Natural killer cell (primary cell): ENCODE measurements at regions not wholly inside any gene's neighbourhood (a gene's known extent, or its start where the extent isn't known, plus 50 kb on each side); places are given as distances from the start of the nearest gene placed in this dataset.

ENCODE experiments used
- ATAC-seq, 3 donors: fragments of 150-1000 bp in 2 of 3; fragments of 200-7000 bp in 1 of 3; cut with Tn5 transposase; 1 replicate in 1 of 3; 2 replicates in 2 of 3; pipeline ENCODE4 v1.10.0; 2021; ENCODE audit warnings: mild to moderate bottlenecking in 2 of 3, moderate library complexity in 2 of 3
- DNase-seq, 2 donors: peaks; one replicate each; pipeline versions ENCODE4 v3.0.0 to v3.0.0-alpha.2; 2013 to 2021; ENCODE audit warnings: mixed read lengths in 1 of 2
- H3K27ac ChIP-seq: one replicate; pipeline ENCODE4 v1.5.1; 2013; ENCODE audit warnings: mild to moderate bottlenecking, low read length
- H3K27me3 ChIP-seq: one replicate; pipeline ENCODE4 v1.6.1; 2013; ENCODE audit warnings: low read length; ENCODE audit not compliant: control insufficient read depth, insufficient read depth
- H3K36me3 ChIP-seq: one replicate; pipeline ENCODE4 v1.6.1; 2013; ENCODE audit warnings: low read length; ENCODE audit not compliant: control insufficient read depth, insufficient read depth
- H3K4me1 ChIP-seq: one replicate; pipeline ENCODE4 v1.6.1; 2013; ENCODE audit warnings: low read length; ENCODE audit not compliant: control insufficient read depth, insufficient read depth
- H3K4me3 ChIP-seq: one replicate; pipeline ENCODE4 v1.5.1; 2013; ENCODE audit warnings: low read length
- H3K9me3 ChIP-seq: one replicate; pipeline ENCODE4 v1.6.1; 2013; ENCODE audit warnings: low read length; ENCODE audit not compliant: control insufficient read depth, insufficient read depth
- H3K27ac Mint-ChIP-seq, 2 donors: one replicate each; pipeline ENCODE4 v1.8.0; 2022; ENCODE audit warnings: mild to moderate bottlenecking in 2 of 2, mixed read lengths in 2 of 2, moderate library complexity in 1 of 2
- H3K27me3 Mint-ChIP-seq, 2 donors: one replicate each; pipeline ENCODE4 v1.8.0; 2022; ENCODE audit warnings: low read depth in 2 of 2, mixed read lengths in 2 of 2
- H3K36me3 Mint-ChIP-seq: one replicate; pipeline ENCODE4 v1.8.0; 2022; ENCODE audit warnings: mixed read lengths
- H3K4me1 Mint-ChIP-seq, 2 donors: one replicate each; pipeline ENCODE4 v1.8.0; 2022; ENCODE audit warnings: mixed read lengths in 2 of 2
- H3K4me3 Mint-ChIP-seq: one replicate; pipeline ENCODE4 v1.8.0; 2022; ENCODE audit warnings: mild to moderate bottlenecking, moderate library complexity, mixed read lengths
- H3K9me3 Mint-ChIP-seq, 2 donors: one replicate each; pipeline ENCODE4 v1.8.0; 2022; ENCODE audit warnings: mixed read lengths in 2 of 2
- WGBS: methylation state at CpG from one replicate; pipeline ENCODE4 v1.1.7; 2013; ENCODE audit warnings: missing lambda C conversion rate; ENCODE audit not compliant: insufficient coverage; 5-methylcytosine and 5-hydroxymethylcytosine counted together
- intact Hi-C: fragments of 100-400 bp; cut with micrococcal nuclease; formaldehyde crosslinking; loops from one replicate; pipeline ENCODE4 v1.14.2; 2022
- TF ChIP-seq, protein P1 (sequence below): fragments of 200-600 bp; IDR thresholded peaks from one replicate; pipeline ENCODE4 v1.8.0; 2022; ENCODE audit warnings: antibody characterized with exemption

DNA sequence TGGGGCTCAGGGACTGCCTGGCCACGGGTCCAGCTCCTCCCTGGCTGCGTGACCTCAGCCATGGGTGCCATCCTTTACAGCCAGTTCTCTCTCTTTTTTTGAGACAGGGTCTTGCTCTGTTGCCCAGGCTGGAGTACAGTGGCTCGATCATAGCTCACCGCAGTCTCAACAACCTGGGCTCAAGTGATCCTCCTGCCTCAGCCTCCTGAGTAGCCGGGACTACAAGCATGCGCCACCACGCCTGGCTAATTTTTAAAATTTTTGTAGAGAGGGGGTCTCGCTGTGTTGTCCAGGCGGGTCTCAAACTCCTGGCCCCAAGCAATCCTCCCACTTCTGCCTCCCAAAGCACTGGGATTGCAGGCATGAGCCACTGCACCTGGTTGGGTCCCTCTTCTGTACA is 75.4 kb downstream of the PTPRS start:
- Mint-ChIP-seq H3K27me3 (peaks cover 0 to 8% of the 10 kb centered on the region in 2 donors), H3K27ac (no peak overlapping the region), H3K4me3 (no peak overlapping the region), H3K9me3 (no peaks in the 10 kb centered on the region), H3K4me1 (peaks cover 0 to 10% of the 10 kb centered on the region in 2 donors), H3K36me3 (no peaks in the 10 kb centered on the region)
- DNase-seq (no peak), ATAC-seq (no peak)
- intact Hi-C loops = no loop called here
- Histone ChIP-seq H3K9me3 (no peaks in the 10 kb centered on the region), H3K4me3 (no peak overlapping the region), H3K27ac (no peak overlapping the region), H3K27me3 (no peaks in the 10 kb centered on the region), H3K36me3 (no peaks in the 10 kb centered on the region), H3K4me1 (peaks cover 6% of the 10 kb centered on the region)
- TF ChIP-seq, protein P1, sequence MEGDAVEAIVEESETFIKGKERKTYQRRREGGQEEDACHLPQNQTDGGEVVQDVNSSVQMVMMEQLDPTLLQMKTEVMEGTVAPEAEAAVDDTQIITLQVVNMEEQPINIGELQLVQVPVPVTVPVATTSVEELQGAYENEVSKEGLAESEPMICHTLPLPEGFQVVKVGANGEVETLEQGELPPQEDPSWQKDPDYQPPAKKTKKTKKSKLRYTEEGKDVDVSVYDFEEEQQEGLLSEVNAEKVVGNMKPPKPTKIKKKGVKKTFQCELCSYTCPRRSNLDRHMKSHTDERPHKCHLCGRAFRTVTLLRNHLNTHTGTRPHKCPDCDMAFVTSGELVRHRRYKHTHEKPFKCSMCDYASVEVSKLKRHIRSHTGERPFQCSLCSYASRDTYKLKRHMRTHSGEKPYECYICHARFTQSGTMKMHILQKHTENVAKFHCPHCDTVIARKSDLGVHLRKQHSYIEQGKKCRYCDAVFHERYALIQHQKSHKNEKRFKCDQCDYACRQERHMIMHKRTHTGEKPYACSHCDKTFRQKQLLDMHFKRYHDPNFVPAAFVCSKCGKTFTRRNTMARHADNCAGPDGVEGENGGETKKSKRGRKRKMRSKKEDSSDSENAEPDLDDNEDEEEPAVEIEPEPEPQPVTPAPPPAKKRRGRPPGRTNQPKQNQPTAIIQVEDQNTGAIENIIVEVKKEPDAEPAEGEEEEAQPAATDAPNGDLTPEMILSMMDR = no peak
- 69% methylated on average over 7 of the region's 9 CpGs for WGBS

DNA sequence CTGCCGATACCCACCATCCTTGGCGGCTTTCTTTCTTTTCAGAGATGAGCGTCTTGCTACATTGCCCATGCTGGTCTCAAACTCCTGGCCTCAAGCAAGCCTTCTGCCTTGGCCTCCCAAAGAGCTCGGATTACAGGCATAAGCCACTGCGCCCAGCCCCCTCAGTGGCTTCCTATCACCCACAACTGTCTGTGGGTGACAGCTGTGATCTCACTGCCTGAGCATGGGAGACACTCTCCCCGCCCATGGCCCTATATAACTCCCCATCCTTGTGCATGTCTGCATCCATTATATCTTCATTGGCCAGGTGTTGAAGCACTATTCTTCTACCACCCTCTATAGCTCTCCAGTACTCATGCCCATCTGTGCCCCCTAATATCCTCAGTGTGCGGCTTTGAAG is 76.2 kb downstream of the PTPRS start:
- Histone ChIP-seq H3K27me3 (no peaks in the 10 kb centered on the region), H3K36me3 (no peaks in the 10 kb centered on the region), H3K9me3 (no peaks in the 10 kb centered on the region), H3K4me1 (peaks cover 6% of the 10 kb centered on the region), H3K4me3 (no peak overlapping the region), H3K27ac (no peak overlapping the region)
- TF ChIP-seq, protein P1 = no peak
- Mint-ChIP-seq H3K27me3 (peaks cover 0 to 8% of the 10 kb centered on the region in 2 donors), H3K27ac (no peak overlapping the region), H3K9me3 (no peaks in the 10 kb centered on the region), H3K4me1 (peaks cover 0 to 10% of the 10 kb centered on the region in 2 donors), H3K4me3 (no peak overlapping the region), H3K36me3 (no peaks in the 10 kb centered on the region)
- ATAC-seq (peak in 2 of 3 donors; percentile 46 to 61), DNase-seq (no peak)
- intact Hi-C loops = no loop called here
- WGBS = 74% methylated on average over 7 of the region's 7 CpGs

DNA sequence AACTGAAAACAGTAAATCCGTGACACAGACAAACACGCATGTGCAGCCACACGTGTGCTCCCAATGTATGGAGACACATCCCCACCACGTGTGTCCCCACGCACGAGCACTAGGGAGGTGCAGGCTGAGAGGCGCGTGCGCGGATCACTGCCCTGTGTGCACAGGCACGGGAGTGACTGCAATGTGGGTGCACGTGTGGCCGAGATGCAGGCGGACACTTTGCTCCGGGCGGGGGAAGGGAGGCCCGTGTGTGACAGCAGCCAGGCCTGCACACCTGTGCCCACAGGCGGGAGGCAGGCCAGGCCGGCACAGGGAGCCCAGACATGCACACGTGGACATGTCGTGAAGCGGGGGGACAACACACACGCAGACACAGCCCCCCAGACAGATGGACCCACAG is 77.0 kb downstream of the PTPRS start:
- Mint-ChIP-seq H3K36me3 (no peaks in the 10 kb centered on the region), H3K9me3 (no peaks in the 10 kb centered on the region), H3K4me3 (no peak overlapping the region), H3K4me1 (peaks cover 0 to 10% of the 10 kb centered on the region in 2 donors), H3K27me3 (peaks cover 0 to 8% of the 10 kb centered on the region in 2 donors), H3K27ac (no peak overlapping the region)
- Histone ChIP-seq H3K27me3 (no peaks in the 10 kb centered on the region), H3K4me3 (no peak overlapping the region), H3K27ac (no peak overlapping the region), H3K9me3 (no peaks in the 10 kb centered on the region), H3K36me3 (no peaks in the 10 kb centered on the region), H3K4me1 (peaks cover 6% of the 10 kb centered on the region)
- TF ChIP-seq, protein P1 = no peak
- DNase-seq (no peak), ATAC-seq (no peak)
- intact Hi-C loops = no loop called here
- WGBS = 93% methylated on average over 23 of the region's 23 CpGs

DNA sequence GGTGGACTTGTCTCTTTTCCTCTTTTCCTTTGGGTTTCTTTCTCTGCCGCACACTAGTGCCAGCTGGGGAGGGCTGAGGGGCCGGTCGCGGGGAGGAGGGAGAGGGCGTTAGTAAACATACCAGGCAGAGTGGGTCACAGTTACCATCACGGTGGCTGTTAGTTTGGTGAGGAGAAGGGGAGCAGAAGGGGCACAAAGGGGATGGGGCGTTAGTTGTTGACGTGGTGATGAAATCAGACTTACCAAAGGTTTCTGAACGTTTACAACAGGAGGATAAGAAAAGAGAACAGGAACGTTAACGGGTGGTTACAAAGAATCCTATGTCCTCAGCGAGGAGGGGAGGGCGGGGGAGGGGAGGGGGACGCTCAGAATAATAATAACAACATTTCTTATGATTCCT is 77.9 kb downstream of the PTPRS start:
- Histone ChIP-seq H3K27ac (no peak overlapping the region), H3K27me3 (no peaks in the 10 kb centered on the region), H3K9me3 (no peaks in the 10 kb centered on the region), H3K4me3 (no peak overlapping the region), H3K4me1 (peaks cover 6% of the 10 kb centered on the region), H3K36me3 (no peaks in the 10 kb centered on the region)
- TF ChIP-seq, protein P1 = no peak
- 73% methylated on average over 10 of the region's 14 CpGs for WGBS
- H3K36me3 Mint-ChIP-seq = no peaks in the 10 kb centered on the region
- H3K4me1 Mint-ChIP-seq = peaks cover 0 to 10% of the 10 kb centered on the region in 2 donors
- no peak overlapping the region for H3K27ac Mint-ChIP-seq
- H3K27me3 Mint-ChIP-seq = peaks cover 0 to 8% of the 10 kb centered on the region in 2 donors
- H3K4me3 Mint-ChIP-seq = no peak overlapping the region
- no peak for ATAC-seq
- intact Hi-C loops = no loop called here
- no peaks in the 10 kb centered on the region for H3K9me3 Mint-ChIP-seq
- no peak for DNase-seq
